ENCODE measurements at regions not wholly inside any gene's neighbourhood (a gene's known extent, or its start where the extent isn't known, plus 50 kb on each side); places are given as distances from the start of the nearest gene placed in this dataset.

DNA sequence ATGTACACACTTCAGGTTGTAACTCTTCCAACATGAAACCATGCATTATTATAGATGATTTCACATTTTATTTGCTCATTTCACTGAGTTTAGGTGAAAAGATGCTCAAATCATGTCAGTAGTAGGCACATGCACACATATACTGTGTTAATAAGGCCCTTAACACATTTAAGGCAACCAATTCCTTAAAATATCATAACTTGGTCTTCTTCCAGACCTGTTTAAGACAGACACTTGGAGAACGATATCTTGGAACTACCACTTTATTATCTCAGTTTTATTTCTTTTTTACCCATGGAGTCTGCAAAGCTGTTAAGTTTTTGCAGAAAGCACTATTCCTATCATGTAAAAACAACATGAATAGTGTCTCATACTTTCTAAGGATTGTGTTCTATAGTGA is 395.2 kb upstream of the MIR17HG start:
- DNase-seq: no peak

DNA sequence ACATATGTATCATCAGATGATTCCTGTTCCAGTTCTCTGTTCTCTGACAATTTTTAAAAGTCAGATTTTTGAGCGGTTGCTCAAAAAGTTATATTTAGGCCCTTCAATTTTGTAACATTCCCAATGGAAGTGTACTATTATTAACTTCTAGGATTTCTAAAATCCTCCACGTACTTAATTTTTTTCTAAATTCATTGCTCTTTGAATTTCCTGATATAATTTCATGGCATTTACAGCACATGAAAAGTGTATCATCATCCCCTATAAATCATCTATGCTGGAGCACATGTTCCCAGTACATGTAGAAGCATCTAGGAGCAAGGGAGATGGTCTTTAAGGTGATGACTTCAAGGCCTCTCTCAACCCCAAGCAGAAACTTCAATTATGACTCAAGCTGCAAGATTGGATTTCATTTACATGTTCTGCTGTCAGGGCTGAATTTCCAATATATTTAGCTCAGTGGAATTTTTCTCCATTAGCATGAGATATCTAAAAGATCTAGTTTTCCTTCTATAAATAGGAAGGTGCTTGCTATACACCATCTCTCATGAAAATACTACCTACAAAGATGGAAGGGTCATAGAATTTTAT is 392.8 kb upstream of the MIR17HG start:
- no peak for DNase-seq

DNA sequence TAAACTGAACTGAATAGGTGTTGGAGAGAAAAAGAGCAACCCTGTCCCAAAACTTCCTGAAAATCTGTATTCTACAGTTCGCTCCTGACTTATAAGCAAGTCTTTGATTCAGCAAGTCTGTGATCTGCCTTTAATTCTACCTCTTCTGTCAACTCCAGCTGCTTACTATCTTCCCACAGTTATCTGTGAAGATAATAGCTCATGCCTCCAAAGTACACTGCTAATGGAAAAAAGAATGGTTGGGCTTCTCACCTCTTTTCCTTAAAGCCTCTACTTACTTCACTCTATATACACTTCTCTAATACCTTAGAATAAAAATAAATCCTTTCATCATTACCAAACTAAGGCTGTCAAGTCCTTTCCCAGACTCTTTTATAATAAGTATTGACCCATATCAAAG is 391.5 kb upstream of the MIR17HG start:
- no peak for DNase-seq

DNA sequence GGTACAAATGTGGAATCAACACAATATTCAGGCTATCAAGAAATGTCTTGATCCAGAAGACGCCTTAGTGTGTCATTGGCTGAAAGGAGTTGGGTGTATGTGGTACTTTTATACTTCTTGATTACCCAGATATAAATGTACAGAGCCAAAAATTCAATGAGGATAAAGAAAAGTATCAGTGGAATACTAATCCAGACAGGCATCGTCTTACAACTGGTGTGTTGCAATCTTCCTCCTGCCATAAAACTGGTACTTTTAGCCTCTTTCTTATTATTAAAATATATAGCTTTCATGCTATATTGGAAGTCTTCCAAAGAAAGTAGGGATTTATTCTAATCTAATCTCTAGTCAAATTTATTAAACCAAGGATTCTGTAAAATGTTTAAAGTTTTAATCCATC is 388.6 kb upstream of the MIR17HG start:
- DNase-seq: no peak

DNA sequence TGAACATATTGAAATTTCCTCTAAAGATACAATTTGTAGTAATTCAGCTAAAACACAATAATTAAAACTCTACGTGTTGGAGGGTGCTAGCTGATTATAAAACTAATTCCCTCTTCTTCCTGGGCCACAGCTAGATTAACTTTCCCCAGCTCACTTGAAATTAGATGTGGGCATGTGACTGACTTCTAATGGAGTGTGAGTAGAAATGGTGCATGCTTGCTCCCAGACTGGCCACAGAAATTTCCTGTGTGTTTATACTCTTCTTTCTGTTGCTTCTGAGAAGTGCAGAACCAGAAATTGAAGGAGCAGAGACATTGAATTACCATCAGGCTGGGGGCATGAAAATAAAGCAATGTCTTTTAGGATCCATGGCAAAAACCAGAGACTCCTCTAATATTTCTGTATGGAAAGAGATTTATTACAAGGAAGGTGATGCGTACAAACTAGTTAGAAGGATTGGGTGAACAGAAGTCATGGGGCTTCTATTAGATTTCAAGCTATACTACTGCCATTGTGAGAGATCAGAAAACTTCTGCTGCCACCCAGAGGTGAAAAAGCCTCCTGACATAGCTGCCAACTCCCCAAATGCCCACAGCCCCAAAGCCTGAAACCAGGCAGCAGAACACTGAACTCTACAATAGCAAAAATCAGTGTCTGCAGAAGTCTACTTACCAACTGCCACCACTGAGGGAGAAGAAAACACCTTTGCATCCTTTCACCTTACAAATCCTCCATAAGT is 379.2 kb upstream of the MIR17HG start:
- DNase-seq: no peak

DNA sequence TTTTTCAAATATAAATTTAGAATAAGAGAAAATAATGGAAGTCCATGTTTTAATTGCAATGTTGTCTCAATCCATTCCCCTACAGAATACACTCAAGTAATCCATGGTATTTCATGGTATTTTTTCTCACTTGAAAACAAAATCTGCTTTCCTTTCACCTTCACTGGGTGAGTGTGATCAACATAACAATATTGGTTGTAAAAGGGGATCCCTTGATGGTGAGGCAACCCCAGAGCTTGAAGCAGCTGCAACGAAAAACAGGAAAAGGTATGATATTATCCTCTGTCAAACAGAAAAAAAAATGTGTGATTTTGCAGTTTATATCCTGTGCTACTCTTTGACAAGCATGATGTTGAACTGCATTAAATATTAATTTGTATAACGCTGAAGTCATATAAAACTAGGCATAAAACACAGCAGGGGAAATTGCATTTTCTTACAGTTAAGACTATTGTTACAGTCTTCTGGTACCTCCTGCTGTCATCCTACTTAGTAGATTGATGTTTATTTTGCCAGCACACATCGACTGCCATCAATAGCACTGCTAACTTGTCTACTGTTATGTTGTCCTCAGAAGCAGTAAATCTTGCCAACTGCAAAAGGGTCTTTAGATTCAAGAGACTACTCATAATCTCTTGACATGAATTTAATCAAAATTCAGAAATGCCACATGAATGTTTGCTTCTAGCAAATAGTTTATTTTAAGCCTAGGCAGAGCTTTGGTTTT is 373.1 kb upstream of the MIR17HG start:
- DNase-seq: no peak

DNA sequence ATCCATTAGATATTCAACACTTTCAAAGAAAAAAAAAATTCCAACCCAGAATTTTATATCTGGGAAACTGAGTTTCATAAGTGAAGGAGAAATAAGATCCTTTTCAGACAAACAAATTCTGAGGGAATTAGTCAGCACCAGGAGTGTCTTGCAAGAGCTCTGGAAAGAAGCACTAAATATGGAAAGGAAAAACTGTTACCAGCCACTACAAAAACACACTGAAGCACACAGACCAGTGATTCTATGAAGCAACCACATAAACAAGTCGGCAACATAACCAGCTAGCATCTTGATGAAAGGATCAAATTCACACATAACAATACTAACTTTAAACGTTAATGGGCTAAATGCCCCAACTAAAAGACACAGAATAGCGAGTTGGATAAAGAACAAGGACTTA is 368.4 kb upstream of the MIR17HG start:
- no peak for DNase-seq

DNA sequence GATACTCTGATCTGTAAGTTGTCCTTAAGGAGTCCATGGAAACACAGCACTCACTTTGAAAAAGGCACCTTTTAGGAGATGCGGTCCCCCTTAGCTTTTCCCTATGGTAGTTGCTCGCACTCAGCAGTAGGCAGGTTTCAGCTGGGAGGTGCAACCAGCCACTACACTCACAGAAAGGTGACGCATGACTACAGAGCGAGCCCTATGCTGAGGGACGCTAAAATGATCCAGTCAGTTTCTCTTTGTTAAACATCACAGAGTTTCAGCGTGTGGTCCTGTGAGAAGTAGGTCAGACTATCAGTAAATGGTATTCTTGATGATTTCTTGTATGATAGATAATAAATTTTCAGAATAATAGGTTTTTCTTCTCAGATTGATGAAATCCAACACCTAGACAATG is 362.7 kb upstream of the MIR17HG start:
- no peak for DNase-seq

DNA sequence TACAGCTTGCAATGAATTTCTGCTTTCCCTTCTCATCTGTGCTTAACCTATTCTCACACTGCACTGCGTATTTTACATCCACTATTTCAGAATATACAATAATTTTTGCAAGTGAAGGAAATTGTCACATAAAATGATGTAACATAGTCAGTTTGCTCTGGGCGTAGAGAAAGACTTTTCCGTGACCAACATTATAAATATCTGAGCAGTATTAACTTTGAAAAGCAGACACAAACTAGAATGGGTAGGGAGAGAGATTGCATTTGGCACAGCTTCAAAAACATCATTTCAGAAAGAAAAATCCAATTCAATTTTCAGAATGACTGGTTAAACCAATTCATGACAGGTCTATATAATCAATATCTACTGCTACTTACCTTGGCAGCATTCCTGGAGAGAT is 352.5 kb upstream of the MIR17HG start:
- no peak for DNase-seq

DNA sequence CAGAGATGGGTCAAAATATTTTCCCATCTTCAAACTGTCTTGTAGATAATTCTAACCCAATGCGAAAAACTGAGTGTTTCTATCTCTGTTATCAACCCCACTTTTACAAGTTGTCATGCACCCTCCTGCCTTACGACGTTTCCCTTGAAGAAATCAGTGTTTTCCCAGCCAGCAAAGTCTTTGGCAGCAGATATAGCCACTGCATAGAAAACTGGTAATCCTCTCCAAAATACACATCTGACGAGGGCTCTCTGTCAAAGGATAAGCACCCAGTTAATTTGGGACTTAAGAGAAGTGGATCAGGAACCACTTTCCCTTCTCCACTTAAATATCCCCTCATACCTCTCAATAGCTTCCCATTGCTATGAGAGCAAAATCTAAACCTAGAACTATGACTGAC is 351.9 kb upstream of the MIR17HG start:
- no peak for DNase-seq

DNA sequence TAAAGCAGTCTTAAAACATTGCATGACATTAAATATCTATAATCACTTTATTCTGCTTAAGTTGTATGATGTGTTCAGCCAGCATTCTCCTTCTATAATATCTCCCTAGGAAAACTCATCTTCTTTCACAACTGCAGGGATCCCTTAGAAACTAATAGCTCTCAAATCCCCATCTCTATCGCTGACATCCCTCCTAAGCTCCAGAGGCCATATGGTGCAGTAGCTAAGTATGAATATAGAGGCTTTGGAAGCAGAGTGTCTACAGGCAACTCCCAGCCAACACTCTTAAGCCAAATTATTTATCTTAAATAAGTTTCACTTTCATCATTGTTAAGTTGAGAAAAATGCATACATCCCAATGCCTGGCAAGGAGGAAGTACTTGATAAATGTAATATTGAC is 349.5 kb upstream of the MIR17HG start:
- no peak for DNase-seq

DNA sequence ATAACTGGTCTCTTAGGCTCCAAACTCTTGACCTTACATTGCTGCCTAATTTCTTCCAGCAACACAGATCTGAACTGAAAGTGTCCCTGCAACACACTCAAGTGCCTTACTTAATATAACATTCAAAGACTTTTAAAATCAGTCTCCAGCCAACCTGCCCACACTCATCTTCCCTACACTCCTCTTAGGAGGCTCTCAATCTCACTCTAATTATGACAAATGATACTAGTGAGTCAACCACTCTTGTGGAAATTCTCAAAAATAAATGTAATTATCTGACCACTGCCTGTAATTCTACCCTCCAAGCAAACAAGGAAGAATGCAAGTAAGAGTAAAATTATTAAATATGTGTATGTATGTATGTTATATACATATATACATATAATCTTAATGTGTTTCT is 348.1 kb upstream of the MIR17HG start:
- no peak for DNase-seq

DNA sequence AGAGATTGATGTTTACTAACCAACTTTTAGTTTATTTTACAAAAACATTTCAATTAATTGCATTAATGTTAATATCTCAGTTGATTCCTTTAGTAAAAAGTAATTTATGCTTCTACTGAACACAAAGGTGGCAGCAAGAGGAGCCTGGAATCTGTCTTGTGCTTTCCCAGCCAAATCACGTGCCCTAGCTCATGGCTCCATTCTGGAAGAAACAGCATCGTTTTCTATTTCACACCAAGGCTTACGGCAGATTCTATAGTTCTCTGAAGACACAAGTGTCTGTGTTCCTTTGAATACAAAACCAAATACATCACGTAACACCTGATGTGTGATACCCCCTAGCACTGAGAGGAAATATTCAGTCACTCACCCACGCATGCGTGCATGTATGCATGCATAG is 346.1 kb upstream of the MIR17HG start:
- no peak for DNase-seq

DNA sequence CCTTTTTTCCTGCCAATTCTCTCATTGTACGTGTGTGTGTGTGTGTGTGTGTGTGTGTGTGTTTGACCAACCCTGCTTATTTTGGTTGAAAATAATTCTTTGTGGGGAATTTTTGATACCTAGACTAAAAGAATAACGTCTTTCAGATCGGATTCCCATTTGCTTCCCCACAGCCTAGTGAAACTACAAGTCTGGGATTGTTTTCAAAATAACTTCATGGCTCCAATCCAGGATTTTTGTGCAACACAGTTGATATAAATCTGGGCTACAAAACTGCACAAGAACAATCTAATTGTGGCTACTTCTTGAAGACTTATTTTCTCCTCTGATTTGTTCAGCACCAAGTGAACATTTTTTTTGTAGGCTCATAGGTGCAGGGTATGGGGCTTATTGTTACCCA is 332.8 kb upstream of the MIR17HG start:
- DNase-seq: no peak

DNA sequence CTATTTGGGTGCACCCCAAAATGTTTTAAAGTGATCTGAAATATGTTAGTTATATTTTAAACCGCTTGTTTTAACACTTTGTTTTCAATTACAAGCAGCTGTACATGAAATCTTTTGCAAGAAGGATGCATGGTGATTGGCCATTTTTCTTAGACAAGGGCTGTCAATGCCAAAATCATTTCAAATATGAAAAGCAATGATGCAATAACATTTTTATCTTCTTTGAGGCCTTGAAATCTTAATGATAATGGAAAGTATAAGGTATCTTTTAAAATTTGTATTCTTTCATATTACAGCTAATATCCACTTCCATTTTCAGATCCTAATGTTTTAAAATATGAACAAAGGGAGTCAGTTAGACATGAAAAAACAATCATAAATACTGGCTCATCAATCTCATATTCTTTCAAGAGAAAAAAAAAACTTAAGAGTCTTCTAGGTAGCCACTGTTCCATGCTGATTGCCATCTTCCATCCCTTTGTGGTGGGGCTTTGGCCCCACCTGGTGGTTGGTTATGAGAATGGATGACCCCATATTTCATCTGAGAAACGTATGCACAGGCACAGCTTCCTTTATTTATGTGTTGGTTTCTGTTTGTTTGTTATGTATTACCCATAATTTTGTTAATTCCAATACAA is 330.3 kb upstream of the MIR17HG start:
- no peak for DNase-seq

DNA sequence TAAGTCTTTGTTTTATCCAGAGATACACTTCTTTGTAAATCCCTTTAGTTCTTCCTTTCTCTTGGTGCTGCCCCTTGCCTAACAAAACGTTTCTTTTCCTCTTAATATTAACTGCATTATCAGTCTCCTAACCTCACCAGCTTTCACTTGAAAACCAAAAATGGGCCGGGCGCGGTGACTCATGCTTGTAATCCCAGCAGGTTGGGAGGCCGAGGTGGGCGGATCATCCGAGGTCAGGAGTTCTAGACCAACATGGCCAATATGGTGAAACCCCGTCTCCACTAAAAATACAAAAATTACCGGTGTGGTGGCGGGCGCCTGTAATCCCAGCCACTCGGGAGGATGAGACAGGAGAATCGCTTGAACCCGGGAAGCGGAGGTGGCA is 329.8 kb upstream of the MIR17HG start:
- DNase-seq: no peak

DNA sequence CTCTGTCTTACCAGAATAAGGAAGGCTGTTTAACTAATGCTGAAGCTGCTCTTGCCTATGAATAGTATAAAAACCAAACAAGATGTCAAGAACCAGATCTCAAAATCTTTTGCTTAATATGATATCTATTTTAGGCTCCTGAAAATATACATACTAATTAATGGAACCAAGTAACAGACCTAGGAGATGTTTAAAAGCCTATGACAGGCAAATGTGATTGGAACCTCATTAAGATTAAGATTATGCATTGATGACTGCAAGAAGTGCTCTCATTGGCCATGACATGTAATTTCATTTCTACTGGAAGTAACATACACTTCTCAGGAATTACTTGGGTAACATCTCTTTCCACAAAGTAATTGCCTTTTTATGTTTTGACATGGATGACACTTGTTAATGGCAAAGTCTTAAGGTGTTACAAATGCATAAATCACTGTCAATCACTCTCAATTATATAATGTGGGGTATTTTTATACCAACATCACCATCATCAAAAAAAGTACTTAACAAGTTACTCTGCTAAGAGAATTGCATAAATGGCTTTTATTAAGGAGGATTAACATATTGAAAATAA is 326.9 kb upstream of the MIR17HG start:
- DNase-seq: no peak

DNA sequence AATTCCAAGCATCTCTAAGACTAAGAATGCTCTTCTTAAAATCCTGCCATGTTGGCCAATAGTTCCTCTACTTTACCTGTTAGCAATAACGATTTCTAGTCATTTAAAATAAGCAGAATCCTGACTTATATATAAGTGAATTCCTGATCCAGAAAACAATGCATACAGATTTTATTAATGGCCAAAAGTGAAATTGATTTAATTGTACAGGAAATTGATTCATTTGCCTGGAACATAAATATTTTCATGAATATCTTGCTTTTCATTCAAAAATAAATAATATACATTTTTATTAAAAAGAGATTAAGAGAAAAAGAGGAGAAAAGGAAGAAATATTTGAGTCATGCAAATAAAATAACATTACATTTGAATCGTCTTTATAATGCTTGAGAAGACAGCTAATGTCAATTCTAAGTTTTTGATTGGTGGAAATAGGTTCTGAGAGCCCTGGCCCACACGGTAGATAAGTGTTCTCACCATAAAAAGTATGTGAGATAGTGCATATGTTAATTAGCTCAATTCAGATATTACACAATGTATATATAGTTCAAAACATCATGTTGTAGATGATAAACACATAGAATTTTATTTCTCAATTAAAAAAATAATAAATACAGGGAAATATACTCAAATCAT is 323.2 kb upstream of the MIR17HG start:
- DNase-seq: no peak

DNA sequence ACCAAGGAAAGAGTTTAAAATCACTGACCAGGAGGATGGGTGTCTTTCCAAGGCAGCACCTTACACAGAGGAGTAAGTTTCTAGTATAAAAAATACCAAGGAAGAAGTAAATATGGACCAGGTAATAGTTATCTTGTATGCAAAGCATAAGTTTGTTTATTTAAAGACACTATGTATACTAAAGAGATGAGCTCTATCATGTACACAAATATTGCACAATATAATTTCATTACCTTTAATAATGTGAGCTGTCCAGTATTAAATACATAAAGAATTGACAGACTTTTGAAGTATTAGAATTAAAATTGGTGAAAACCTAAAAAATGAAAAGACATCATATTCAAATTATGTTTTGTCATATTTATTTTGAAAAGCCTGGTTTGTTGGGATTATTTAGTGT is 322.0 kb upstream of the MIR17HG start:
- no peak for DNase-seq

DNA sequence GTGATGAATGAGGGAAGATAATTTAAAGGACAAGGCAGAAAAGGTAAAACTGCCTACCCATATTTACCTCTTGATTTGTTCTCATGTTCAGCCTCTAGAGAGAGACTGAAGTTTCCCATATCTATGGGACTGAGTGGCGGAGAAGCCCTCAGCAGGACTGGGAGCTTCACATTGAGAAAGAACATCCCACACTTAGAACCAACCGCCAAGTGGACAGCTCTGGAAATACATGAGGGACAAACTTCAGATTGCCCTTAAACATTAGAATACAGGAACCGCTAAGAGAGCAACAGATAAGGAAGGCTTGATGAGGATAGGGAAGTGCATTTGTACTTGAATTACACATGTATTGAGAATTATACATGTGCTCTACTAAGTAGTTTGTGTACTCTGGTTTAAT is 316.0 kb upstream of the MIR17HG start:
- no peak for DNase-seq

DNA sequence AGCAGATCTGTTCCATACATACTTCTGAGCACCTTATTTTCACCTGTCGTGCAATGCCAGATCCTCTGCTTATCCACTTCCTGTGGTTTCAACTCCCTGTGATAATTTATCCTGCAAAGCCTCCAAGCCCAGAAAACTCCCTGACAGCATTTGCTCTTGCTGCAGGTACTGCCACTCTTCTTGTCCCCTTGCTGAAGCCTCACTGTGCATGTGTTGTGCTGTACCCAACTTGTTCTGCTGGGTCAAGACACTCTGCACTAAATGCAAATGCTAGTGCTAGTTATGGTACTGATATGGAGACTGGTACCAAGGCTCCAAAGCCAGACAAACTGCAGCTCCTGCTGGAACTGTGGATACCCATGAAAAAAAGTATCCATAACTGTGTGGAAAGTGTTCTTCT is 315.4 kb upstream of the MIR17HG start:
- DNase-seq: no peak

DNA sequence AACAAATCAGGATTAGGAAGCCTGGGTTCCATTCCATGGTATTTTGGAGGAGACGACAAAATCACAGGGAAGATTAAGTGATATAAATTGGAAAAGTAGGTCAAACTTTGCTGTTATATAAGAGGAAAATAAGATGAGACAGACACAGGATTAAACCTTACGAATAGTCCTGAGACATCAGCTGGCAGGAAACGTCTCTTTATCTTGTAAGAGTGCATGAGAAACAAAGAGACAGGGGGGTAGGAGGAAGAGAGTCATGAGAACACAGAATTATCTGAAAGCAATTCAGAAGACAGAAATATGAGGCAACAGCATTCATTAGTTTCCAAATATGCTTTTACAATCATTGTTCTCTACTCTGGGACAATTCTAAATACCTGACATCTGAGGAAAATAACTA is 310.6 kb upstream of the MIR17HG start:
- no peak for DNase-seq

DNA sequence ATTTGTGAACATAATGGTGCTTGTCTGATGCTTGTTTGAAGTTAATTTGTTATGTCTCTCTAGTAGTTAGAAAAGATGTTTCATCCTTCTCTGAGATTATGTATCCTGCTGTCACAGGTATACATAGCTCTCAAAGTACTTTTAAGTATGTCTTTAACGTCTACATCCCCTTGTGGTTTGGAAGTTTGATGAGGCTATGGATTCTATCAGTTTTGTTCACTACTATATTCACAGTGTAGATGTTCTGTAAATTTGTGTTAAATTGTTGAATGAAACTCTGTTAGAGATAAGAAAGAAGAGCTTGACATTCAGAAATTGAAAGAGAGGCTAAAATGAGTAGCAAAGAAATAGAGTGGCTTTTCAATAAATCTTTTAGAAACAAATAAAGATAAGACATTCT is 304.6 kb upstream of the MIR17HG start:
- DNase-seq: no peak

Measured in NCI-H2107 (cell line).